Upper lobe of right lung (tissue), 1 donor: ENCODE measurements at regions not wholly inside any gene's neighbourhood (a gene's known extent, or its start where the extent isn't known, plus 50 kb on each side); places are given as distances from the start of the nearest gene placed in this dataset.

Experiments
- ATAC-seq: fragments of 200-7000 bp; cut with Tn5 transposase; one replicate; pipeline ENCODE4 v1.9.1; 2020; ENCODE audit warnings: mild to moderate bottlenecking, moderate library complexity
- DNase-seq: peaks from one replicate; pipeline ENCODE4 v3.0.0-alpha.2; 2020
- H3K27ac ChIP-seq: fragments of 200-600 bp; one replicate; pipeline ENCODE4 v1.8.0; 2022
- H3K27me3 ChIP-seq: fragments of 200-600 bp; one replicate; pipeline ENCODE4 v1.8.0; 2022; ENCODE audit warnings: mild to moderate bottlenecking
- H3K36me3 ChIP-seq: fragments of 200-600 bp; one replicate; pipeline ENCODE4 v1.8.0; 2022
- H3K4me1 ChIP-seq: fragments of 200-600 bp; one replicate; pipeline ENCODE4 v1.8.0; 2022
- H3K4me3 ChIP-seq: fragments of 200-600 bp; one replicate; pipeline ENCODE4 v1.8.0; 2022; ENCODE audit warnings: mild to moderate bottlenecking
- H3K9me3 ChIP-seq: fragments of 200-600 bp; one replicate; pipeline ENCODE4 v1.8.0; 2022
- CTCF ChIP-seq: fragments of 200-600 bp; IDR thresholded peaks from one replicate; pipeline ENCODE4 v1.8.0; 2022; ENCODE audit warnings: antibody characterized with exemption
- intact Hi-C: fragments of 100-400 bp; cut with DNase I; formaldehyde crosslinking; loops from one replicate; pipeline ENCODE4 v1.11.0; 2022
- donor health status: DM: no; HTN: yes; CAD: no; lungs with severe emphysema.

- intact Hi-C loops: no loop called here
- Histone ChIP-seq H3K27me3 (no peaks in the 10 kb centered on the region), H3K4me1 (no peaks in the 10 kb centered on the region), H3K9me3 (no peaks in the 10 kb centered on the region), H3K4me3 (peak overlapping the region; percentile 23), H3K27ac (peak overlapping the region; percentile 33), H3K36me3 (no peaks in the 10 kb centered on the region)
- no peak for TF ChIP-seq CTCF
- DNase-seq (no peak), ATAC-seq (no peak)
These were observed 80.5 kb upstream of the NEO1 start for GRCh38 chr15:72971766-72972165.

GRCh38 chr15:72970933-72971760 is 81.1 kb upstream of the NEO1 start:
- intact Hi-C loops: no loop called here
- H3K9me3 ChIP-seq: no peaks in the 10 kb centered on the region
- no peak for TF ChIP-seq CTCF
- H3K4me3 ChIP-seq: peak overlapping the region; percentile 23
- no peaks in the 10 kb centered on the region for H3K4me1 ChIP-seq
- no peak for DNase-seq
- H3K36me3 ChIP-seq: no peaks in the 10 kb centered on the region
- no peaks in the 10 kb centered on the region for H3K27me3 ChIP-seq
- no peak for ATAC-seq
- H3K27ac ChIP-seq: peak overlapping the region; percentile 33

GRCh38 chr15:72968531-72968922 is 83.7 kb upstream of the NEO1 start:
- ATAC-seq (no peak), DNase-seq (no peak)
- intact Hi-C loops: no loop called here
- Histone ChIP-seq H3K27ac (no peak overlapping the region), H3K9me3 (no peaks in the 10 kb centered on the region), H3K4me1 (no peaks in the 10 kb centered on the region), H3K36me3 (no peaks in the 10 kb centered on the region), H3K27me3 (no peaks in the 10 kb centered on the region), H3K4me3 (no peak overlapping the region)
- no peak for TF ChIP-seq CTCF

- H3K4me3 ChIP-seq: no peak overlapping the region
- DNase-seq (no peak), ATAC-seq (no peak)
- H3K27me3 ChIP-seq: no peaks in the 10 kb centered on the region
- no peaks in the 10 kb centered on the region for H3K36me3 ChIP-seq
- intact Hi-C loops: no loop called here
- TF ChIP-seq CTCF: no peak
- no peak overlapping the region for H3K27ac ChIP-seq
- no peaks in the 10 kb centered on the region for H3K4me1 ChIP-seq
- no peaks in the 10 kb centered on the region for H3K9me3 ChIP-seq
These were observed 84.3 kb upstream of the NEO1 start for GRCh38 chr15:72967811-72968530.

- Histone ChIP-seq H3K36me3 (no peaks in the 10 kb centered on the region), H3K9me3 (no peaks in the 10 kb centered on the region), H3K27me3 (no peaks in the 10 kb centered on the region), H3K4me3 (no peak overlapping the region), H3K4me1 (no peaks in the 10 kb centered on the region), H3K27ac (no peak overlapping the region)
- no peak for DNase-seq
- ATAC-seq: no peak
- intact Hi-C loops: no loop called here
- TF ChIP-seq CTCF: no peak
These were observed 84.9 kb upstream of the NEO1 start for GRCh38 chr15:72967397-72967796.
